OCI-M2 (cell line): ENCODE measurements at regions not wholly inside any gene's neighbourhood (a gene's known extent, or its start where the extent isn't known, plus 50 kb on each side); places are given as distances from the start of the nearest gene placed in this dataset.
A peak's percentile ranks its signal among the peaks of the same experiment; 100 is the strongest.
"Not testable (repeated sequence)": the region's sequence is repeated elsewhere in the genome, so short reads cannot be mapped to it uniquely, and the experiment has no call there.

Experiments used
- DNase-seq: peaks from one replicate; lab custom pipeline; 2025; ENCODE audit not compliant: unreplicated experiment; lab: John Stamatoyannopoulos, UW

GRCh38 chr1:67482733-67483482 is 52.7 kb upstream of the SERBP1 start:
- DNase-seq = no peak

DNA sequence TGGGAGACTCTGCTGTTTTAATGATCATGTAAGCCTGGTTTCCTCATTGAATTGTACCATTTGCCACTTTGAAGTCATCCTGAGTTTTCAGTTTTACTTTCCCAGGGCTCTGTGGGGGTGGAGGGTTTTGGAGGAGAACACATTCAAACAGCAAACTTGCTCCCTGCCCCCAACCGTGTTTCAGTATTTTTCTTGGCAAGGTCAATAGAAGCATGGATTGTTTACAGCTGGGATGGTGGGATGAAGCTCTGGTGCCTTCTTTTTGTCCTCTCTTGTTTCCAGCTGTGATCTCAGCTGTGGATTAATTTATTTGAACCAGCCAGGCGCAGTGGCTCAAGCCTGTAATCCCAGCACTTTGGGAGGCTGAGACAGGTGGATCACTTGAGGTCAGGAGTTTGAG is 54.3 kb upstream of the SERBP1 start:
- DNase-seq = no peak

DNA sequence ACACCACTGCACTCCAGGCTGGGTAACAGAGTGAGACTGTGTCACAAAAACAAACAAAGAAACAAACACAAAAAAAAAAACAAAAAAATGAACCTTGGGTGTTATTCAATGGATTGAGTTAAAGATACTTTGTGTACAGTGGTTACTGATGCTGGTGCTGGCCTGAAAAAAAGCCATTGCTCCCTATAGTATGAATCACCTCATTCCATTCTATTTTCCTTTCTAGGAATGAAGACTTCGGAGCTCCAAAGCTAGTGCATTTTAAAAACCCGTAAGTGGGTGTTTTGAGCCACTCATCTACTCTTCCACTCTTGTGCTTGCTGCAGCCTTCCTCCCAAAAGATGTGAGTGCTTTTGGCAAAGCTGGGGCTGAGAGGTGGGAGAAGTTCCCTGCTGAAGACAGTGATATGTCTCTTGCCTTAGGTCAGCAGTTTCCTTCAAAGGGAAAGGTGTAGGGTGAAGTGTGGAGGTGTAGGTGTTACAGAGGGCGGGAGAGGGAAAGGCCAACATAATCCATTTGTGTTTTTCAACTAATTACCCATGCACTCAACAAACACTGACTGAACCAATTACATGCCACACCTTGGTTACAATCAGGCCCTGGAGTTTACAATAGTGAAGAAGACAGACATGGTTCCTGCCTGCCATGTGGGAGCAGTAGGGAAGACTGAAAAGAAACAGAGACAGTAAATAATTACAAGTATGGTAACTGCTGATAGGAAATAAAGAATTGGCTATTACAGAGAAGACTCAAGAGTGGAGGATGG is 55.0 kb upstream of the SERBP1 start:
- DNase-seq = no peak

DNA sequence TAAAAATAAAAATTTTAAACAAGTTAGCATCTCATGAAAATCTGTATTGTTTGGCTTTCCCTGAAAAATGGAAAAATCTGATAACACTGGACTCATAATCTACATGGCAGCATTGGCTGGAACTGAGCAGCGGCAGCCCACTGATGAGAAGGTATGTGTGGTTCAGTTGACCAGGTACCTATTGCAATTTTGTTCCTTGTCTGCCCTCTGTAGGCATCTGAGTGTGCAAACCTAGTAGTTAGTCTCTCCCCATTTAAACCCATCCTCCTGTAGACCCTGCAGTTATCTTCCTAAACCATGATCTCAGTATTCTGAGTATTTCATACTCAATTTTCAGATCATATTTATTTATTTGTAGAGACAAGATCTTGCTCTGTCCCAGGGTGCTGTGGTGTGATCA is 59.4 kb upstream of the SERBP1 start:
- DNase-seq = no peak

DNA sequence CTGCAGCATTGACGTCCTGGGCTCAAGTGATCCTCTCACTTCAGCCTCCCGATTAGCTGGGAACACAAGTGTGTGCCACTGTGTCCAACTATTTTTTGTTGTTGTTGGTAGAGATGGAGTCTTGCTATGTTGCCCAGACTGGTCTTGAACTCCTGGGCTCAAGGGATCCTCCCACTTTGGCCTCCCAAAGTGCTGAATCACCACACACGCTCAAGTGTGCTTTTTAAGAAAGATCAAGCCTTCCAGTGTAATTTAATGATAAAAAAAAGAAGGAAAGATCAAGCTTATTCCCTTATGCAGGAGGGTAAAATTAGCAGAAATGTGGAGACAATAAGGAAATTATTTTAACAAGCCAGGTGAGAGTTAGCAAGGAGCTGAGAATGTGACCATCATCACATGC is 61.1 kb upstream of the SERBP1 start:
- no peak for DNase-seq

- no peak for DNase-seq
Measured at GRCh38 chr1:67493148-67493547, 62.9 kb upstream of the SERBP1 start.

GRCh38 chr1:67495327-67495726 is 65.1 kb upstream of the SERBP1 start:
- DNase-seq = no peak

- no peak for DNase-seq
Measured at GRCh38 chr1:67496329-67496728, 66.1 kb upstream of the SERBP1 start.

GRCh38 chr1:67500413-67500959 is 70.3 kb upstream of the SERBP1 start:
- DNase-seq = peak; percentile 43

- DNase-seq = no peak
Measured at GRCh38 chr1:67503974-67504373, 73.8 kb upstream of the SERBP1 start.

DNA sequence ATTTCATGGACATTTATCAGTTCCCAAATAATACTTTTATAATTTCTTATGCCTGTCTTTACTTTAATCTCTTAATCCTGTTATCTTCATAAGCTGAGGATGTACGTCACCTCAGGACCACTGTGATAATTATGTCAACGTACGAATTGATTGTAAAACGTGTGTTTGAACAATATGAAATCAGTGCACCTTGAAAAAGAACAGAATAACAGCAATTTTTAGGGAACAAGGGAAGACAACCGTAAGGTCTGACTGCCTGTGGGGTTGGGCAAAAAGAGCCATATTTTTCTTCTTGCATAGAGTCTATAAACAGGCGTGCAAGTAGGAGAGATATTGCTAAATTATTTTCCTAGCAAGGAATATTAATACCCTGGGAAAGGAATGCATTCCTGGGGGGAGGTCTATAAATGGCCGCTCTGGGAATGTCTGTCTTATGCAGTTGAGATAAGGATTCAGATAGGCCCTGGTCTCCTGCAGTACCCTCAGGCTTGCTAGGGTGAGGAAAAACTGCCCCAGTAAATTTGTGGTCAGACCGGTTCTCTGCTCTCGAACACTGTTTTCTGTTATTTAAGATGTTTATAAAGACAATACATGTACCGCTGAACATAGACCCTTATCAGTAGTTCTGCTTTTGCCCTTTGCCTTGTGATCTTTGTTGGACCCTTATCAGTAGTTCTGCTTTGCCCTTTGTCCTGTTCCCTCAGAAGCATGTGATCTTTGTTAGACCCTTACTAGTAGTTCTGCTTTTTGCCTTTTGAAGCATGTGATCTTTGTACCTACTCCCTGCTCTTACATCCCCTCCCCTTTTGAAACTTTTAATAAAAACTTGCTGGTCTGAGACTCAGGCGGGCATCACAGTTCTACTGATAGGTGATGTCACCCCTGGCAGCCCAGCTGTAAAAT is 83.4 kb upstream of the SERBP1 start:
- not testable (repeated sequence) for DNase-seq

- no peak for DNase-seq
Measured at GRCh38 chr1:67514300-67514699, 84.1 kb upstream of the SERBP1 start.

- no peak for DNase-seq
Measured at GRCh38 chr1:67514786-67515185, 84.6 kb upstream of the SERBP1 start.

- DNase-seq = no peak
Measured at GRCh38 chr1:67515324-67516080, 85.3 kb upstream of the SERBP1 start.

DNA sequence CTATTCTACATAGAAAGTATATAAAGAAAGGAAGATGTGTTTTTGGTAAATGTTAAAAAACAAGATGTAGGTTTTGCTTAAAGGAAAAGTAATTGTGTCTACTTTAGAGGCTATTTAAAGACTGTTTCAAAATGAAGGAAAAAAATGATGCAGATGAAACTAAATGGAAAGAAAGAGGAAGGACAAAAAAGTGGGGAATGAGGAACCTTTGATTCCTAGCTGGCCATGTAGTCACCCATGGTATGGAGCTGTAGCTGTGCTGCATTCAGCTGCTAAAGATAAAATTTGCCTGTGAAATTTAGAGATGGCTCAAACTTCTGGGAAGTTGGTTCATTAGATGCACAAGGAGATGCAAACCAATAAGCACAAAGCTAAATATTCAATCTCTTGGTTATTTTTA is 86.8 kb upstream of the SERBP1 start:
- DNase-seq = no peak

DNA sequence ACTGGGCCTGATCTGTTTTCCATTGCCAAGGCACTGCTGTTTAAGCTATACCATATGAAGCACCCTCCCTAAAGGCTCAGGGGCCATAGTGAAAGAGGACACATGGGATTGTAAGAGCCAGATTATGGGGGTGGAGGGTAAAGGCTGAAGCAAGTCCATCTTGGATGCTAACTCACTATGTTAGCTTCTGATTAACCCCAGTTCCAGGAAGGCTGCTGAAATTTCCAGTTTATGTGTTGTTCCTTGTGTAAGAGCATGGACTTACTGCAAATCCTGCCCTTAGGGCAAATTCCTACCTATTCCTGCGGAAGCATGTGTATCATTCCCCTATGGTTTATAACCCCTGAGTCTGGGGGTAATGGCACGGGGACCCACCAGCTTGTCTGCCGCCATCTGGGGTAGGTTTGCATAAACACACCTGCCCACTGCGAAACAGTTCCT is 91.8 kb upstream of the SERBP1 start:
- DNase-seq = no peak

DNA sequence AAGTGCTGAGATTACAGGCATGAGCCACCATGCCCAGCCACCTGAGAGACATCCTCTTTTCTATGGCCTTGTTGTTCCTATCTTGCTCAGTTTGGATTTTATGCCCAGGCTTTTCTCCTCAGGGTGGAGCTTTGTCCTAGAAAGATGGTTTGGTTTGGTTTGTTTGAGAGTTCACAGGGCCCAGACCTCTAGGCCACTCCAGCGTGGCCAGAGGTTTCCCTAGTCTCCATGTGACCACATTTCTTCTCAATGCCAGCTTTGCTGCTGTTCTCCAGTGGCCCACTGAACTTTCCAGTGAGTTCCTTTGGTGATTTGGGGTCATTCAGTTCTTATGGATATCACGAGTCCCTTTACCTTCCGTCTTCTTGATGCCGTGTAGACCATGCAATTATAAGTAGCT is 92.6 kb upstream of the SERBP1 start:
- no peak for DNase-seq

DNA sequence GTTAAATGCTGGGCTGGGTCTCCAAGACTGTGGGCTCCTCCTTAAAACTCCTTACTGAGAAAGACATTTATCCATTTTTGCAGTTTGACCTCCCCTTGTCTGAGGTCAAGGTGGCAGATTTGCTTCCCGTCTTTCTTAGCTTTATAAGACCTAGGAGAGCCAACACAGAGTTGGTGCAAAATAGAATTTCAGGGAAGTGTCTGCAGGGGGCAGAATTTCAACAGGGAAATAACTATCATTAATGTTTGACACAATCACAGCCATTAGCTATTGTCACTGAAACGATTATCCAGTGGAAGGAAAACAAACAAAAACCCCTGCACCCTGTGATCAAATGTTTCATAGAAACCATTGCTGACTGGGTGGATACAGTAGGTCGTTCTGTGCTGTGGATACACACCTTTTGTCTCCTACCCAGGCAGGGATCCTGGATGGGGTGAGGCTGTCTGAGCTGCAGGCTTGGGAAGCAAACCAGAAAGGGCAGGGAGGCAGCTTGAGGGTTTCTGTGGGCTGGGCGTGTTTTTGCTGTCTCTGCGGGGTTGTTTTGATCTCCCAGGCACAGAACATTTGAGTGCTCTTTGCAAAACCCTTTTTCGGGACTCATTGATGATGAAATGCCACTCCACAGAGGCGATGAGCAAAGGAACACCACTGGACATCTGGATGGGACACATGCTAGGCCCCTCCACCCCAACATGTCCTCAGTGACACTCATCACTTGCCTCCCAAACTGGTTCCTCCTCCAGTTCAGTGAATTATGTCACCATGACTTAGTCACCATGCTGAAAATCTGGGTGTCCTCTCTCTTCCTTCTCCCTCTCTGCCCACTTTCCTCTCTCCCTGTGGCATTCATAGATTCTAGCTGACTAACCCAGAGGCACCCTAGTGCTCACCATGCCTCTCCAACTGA is 94.2 kb upstream of the SERBP1 start:
- no peak for DNase-seq

GRCh38 chr1:67525053-67525760 is 95.0 kb upstream of the SERBP1 start:
- DNase-seq = no peak
